ENCODE measurements at regions not wholly inside any gene's neighbourhood (a gene's known extent, or its start where the extent isn't known, plus 50 kb on each side); places are given as distances from the start of the nearest gene placed in this dataset.
"Not testable (repeated sequence)": the region's sequence is repeated elsewhere in the genome, so short reads cannot be mapped to it uniquely, and the experiment has no call there.

- Histone ChIP-seq H3K9me3 (no peaks in the 10 kb centered on the region), H3K4me3 (ENCODE audit: low read depth, low read length) (no peak overlapping the region), H3K36me3 (no peaks in the 10 kb centered on the region), H3K4me1 (no peaks in the 10 kb centered on the region), H3K27me3 (no peaks in the 10 kb centered on the region)
- no peak for DNase-seq
- no peak for TF ChIP-seq CTCF (IDR thresholded peaks at IDR 0.05; ENCODE audit: low read depth, low read length)
Measured at GRCh38 chr12:43210485-43211192, 341.4 kb downstream of the ADAMTS20 start.

- Histone ChIP-seq H3K9me3 (no peaks in the 10 kb centered on the region), H3K4me1 (no peaks in the 10 kb centered on the region; the same call in 1 of the 2 replicates), H3K36me3 (no peaks in the 10 kb centered on the region), H3K4me3 (ENCODE audit: low read depth, low read length) (no peak overlapping the region), H3K27me3 (no peaks in the 10 kb centered on the region)
- DNase-seq: no peak
- TF ChIP-seq CTCF (IDR thresholded peaks at IDR 0.05; ENCODE audit: low read depth, low read length): no peak
Measured at GRCh38 chr12:43208627-43209026, 343.4 kb downstream of the ADAMTS20 start.

GRCh38 chr12:43208221-43208620 lies 343.8 kb downstream of the ADAMTS20 start:
- Histone ChIP-seq H3K36me3 (no peaks in the 10 kb centered on the region), H3K9me3 (no peaks in the 10 kb centered on the region), H3K4me1 (no peaks in the 10 kb centered on the region; the same call in 1 of the 2 replicates), H3K4me3 (ENCODE audit: low read depth, low read length) (no peak overlapping the region), H3K27me3 (no peaks in the 10 kb centered on the region)
- TF ChIP-seq CTCF (IDR thresholded peaks at IDR 0.05; ENCODE audit: low read depth, low read length): no peak
- DNase-seq: no peak

GRCh38 chr12:43206396-43206795 lies 345.6 kb downstream of the ADAMTS20 start:
- TF ChIP-seq CTCF (IDR thresholded peaks at IDR 0.05; ENCODE audit: low read depth, low read length): no peak
- H3K4me1 ChIP-seq: no peaks in the 10 kb centered on the region; the same call in 1 of the 2 replicates
- no peaks in the 10 kb centered on the region for H3K36me3 ChIP-seq
- H3K27me3 ChIP-seq: no peaks in the 10 kb centered on the region
- DNase-seq: no peak
- H3K4me3 ChIP-seq (ENCODE audit: low read depth, low read length): no peak overlapping the region
- no peaks in the 10 kb centered on the region for H3K9me3 ChIP-seq

GRCh38 chr12:43198608-43199007 lies 353.4 kb downstream of the ADAMTS20 start:
- TF ChIP-seq CTCF (IDR thresholded peaks at IDR 0.05; ENCODE audit: low read depth, low read length): no peak
- Histone ChIP-seq H3K4me3 (ENCODE audit: low read depth, low read length) (no peak overlapping the region), H3K4me1 (no peaks in the 10 kb centered on the region; the same call in 1 of the 2 replicates), H3K27me3 (no peaks in the 10 kb centered on the region), H3K36me3 (no peaks in the 10 kb centered on the region), H3K9me3 (no peaks in the 10 kb centered on the region)
- DNase-seq: no peak

GRCh38 chr12:43196268-43196907 lies 355.6 kb downstream of the ADAMTS20 start:
- H3K4me3 ChIP-seq (ENCODE audit: low read depth, low read length): no peak overlapping the region
- H3K4me1 ChIP-seq: no peaks in the 10 kb centered on the region
- H3K36me3 ChIP-seq: no peaks in the 10 kb centered on the region
- no peak for TF ChIP-seq CTCF (IDR thresholded peaks at IDR 0.05; ENCODE audit: low read depth, low read length)
- no peak for DNase-seq
- H3K27me3 ChIP-seq: no peaks in the 10 kb centered on the region
- H3K9me3 ChIP-seq: no peaks in the 10 kb centered on the region

GRCh38 chr12:43193096-43193495 lies 358.9 kb downstream of the ADAMTS20 start:
- not testable (repeated sequence) for H3K4me1 ChIP-seq; H3K27me3 ChIP-seq; H3K4me3 ChIP-seq (ENCODE audit: low read depth, low read length); H3K36me3 ChIP-seq; H3K9me3 ChIP-seq; DNase-seq

GRCh38 chr12:43192442-43192841 lies 359.6 kb downstream of the ADAMTS20 start:
- H3K4me1 ChIP-seq: not testable (repeated sequence)

More at GRCh38 chr12:43192442-43192841, 359.6 kb downstream of the ADAMTS20 start:
- H3K4me3 ChIP-seq (ENCODE audit: low read depth, low read length); H3K27me3 ChIP-seq; DNase-seq; H3K36me3 ChIP-seq; H3K9me3 ChIP-seq: not testable (repeated sequence)

Data from BE2C (cell line).